ENCODE measurements at regions not wholly inside any gene's neighbourhood (a gene's known extent, or its start where the extent isn't known, plus 50 kb on each side); places are given as distances from the start of the nearest gene placed in this dataset.
A peak's percentile ranks its signal among the peaks of the same experiment; 100 is the strongest.

DNA sequence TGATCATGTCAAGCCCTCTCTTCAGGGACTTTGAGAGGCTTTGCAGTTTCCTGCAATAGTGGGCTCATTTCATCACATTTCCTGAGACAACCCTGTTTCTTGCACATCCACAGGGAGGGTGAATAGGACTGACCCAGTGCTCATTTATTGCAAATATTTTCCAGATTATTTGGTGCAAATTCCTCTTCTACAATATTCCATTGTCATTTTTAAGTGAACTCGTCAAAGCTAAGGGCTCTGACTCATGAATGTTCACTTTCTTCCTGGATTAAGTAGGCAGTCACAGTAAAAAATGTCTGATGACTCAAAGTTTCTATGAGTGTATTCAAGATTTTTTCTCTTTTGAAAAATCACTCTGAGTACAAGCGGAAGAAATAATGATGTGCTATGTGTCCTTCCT, 225.5 kb upstream of the GALNT5 start:
- TF ChIP-seq, protein P1, sequence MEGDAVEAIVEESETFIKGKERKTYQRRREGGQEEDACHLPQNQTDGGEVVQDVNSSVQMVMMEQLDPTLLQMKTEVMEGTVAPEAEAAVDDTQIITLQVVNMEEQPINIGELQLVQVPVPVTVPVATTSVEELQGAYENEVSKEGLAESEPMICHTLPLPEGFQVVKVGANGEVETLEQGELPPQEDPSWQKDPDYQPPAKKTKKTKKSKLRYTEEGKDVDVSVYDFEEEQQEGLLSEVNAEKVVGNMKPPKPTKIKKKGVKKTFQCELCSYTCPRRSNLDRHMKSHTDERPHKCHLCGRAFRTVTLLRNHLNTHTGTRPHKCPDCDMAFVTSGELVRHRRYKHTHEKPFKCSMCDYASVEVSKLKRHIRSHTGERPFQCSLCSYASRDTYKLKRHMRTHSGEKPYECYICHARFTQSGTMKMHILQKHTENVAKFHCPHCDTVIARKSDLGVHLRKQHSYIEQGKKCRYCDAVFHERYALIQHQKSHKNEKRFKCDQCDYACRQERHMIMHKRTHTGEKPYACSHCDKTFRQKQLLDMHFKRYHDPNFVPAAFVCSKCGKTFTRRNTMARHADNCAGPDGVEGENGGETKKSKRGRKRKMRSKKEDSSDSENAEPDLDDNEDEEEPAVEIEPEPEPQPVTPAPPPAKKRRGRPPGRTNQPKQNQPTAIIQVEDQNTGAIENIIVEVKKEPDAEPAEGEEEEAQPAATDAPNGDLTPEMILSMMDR (IDR thresholded peaks at IDR 0.05; ENCODE audit: insufficient read depth, low read depth, low read length), result no peak
- peak; percentile 81 for DNase-seq (ENCODE audit: low read depth)

DNA sequence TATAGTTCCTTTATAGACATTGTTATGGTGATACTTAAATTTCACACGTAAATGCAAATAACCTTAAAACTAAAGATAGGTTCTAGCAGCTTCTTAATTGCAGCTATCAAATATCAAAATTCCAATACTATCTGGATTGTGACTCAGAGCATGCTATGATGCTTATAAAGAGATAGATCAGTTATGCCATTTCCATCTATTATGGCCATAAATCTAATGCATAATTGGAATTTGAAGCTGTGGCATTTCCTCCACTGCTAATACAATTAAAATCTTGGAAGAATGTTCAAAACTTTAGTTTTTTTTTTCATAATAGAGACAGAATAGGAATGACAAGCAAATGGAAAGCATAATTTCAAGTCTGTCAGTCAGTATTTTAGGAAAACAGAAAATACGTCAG, 220.8 kb upstream of the GALNT5 start:
- TF ChIP-seq, protein P1 (IDR thresholded peaks at IDR 0.05; ENCODE audit: insufficient read depth, low read depth, low read length), result no peak
- Histone ChIP-seq H3K36me3 (ENCODE audit: control insufficient read depth, insufficient read depth, low read length) (no peaks in the 10 kb centered on the region), H3K27me3 (ENCODE audit: control insufficient read depth, insufficient read depth, low read length) (no peaks in the 10 kb centered on the region), H3K4me3 (ENCODE audit: low read depth, low read length) (no peak overlapping the region)
- POLR2A ChIA-PET, result no interaction called here
- CTCF ChIA-PET, result interaction anchor here (1.0 kb wide), 1 partner anchor 702 kb away, joined by 3 read pairs; no protein-coding TSS in a partner anchor
- DNase-seq (ENCODE audit: low read depth), result no peak

More for the DNA sequence above, 225.5 kb upstream of the GALNT5 start:
- ChIA-PET CTCF (interaction anchor here (0.8 to 1.0 kb wide), 3 partner anchors 10 to 346 kb away, joined by 3 read pairs; no protein-coding TSS in a partner anchor), POLR2A (interaction anchor here (0.6 kb wide), 1 partner anchor 675 kb away, joined by 21 read pairs; no protein-coding TSS in a partner anchor)
- no peaks in the 10 kb centered on the region for H3K36me3 ChIP-seq (ENCODE audit: control insufficient read depth, insufficient read depth, low read length)
- H3K27me3 ChIP-seq (ENCODE audit: control insufficient read depth, insufficient read depth, low read length), result no peaks in the 10 kb centered on the region
- no peak overlapping the region for H3K4me3 ChIP-seq (ENCODE audit: low read depth, low read length)

DNA sequence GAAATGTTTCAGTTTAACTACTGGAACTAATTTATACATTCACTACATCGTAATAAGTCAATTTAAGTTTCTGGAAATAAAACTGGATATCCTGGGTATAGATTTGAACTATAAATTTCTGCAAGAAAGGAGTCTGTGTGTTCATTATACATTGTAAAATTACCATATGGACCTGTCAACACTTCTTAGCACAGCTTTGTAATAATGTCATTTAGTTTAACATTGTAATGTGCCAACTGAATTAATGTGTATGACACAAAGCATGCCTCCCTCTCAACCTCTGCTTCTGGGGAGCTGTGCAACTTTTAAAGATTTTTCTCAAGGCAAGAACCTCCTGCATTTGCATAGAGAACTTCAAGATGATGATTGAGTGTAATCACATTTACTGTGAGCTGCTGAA, 213.7 kb upstream of the GALNT5 start:
- TF ChIP-seq, protein P1 (IDR thresholded peaks at IDR 0.05; ENCODE audit: insufficient read depth, low read depth, low read length), result no peak
- Histone ChIP-seq H3K36me3 (ENCODE audit: control insufficient read depth, insufficient read depth, low read length) (no peaks in the 10 kb centered on the region), H3K4me3 (ENCODE audit: low read depth, low read length) (no peak overlapping the region), H3K27me3 (ENCODE audit: control insufficient read depth, insufficient read depth, low read length) (no peaks in the 10 kb centered on the region)
- no peak for DNase-seq (ENCODE audit: low read depth)
- CTCF ChIA-PET, result no interaction called here
- POLR2A ChIA-PET, result no interaction called here

DNA sequence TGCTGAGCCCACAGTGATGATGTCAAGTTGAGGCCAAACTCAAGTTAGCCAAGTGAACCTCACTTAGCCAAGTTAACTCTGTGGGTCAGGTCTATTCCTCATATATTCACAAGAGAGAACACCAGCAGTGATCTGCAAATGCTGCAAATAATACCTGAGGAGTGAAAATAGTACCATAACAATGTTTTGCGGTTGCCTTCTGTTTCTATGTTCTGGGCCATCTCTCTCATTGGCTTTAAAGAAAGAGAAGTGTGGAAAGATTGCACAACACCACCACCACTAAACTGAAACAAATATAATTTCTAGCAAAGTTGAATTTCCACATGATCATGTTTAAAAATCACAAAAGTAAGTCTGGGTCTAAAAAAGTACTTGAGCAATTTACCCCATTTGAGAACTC, 211.1 kb upstream of the GALNT5 start:
- Histone ChIP-seq H3K27me3 (ENCODE audit: control insufficient read depth, insufficient read depth, low read length) (no peaks in the 10 kb centered on the region), H3K4me3 (ENCODE audit: low read depth, low read length) (no peak overlapping the region), H3K36me3 (ENCODE audit: control insufficient read depth, insufficient read depth, low read length) (no peaks in the 10 kb centered on the region)
- DNase-seq (ENCODE audit: low read depth), result no peak
- POLR2A ChIA-PET, result no interaction called here
- TF ChIP-seq, protein P1 (IDR thresholded peaks at IDR 0.05; ENCODE audit: insufficient read depth, low read depth, low read length), result no peak
- CTCF ChIA-PET, result no interaction called here

DNA sequence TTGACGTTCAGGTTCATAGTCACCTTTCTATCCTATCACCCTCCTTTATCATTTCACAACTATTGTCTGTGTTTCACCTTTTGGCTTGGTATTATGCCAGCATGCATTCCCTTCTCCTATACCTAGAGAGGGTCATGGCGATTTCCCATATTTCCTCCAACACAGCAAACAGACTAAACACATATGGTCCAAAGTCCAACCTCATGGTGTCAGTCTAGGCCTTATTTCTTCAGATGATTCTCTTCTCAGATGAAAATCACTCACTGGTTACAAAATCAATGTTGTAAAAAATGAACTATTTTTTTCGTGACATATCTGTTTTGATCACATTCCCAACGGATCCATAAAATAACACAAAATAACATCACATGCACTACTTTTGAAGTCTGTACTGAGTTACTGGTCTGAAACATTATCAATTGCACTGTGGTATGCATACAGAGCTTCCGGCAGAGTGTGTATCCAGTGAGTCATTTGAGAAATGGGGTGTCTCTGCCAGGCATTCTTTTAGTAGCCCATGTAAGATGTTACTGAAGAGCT, 204.8 kb upstream of the GALNT5 start:
- CTCF ChIA-PET, result interaction anchor here (1.0 kb wide), 1 partner anchor 11 kb away, joined by 3 read pairs; no protein-coding TSS in a partner anchor

More for the DNA sequence above, 204.8 kb upstream of the GALNT5 start:
- Histone ChIP-seq H3K4me3 (ENCODE audit: low read depth, low read length) (no peak overlapping the region), H3K27me3 (ENCODE audit: control insufficient read depth, insufficient read depth, low read length) (no peaks in the 10 kb centered on the region), H3K36me3 (ENCODE audit: control insufficient read depth, insufficient read depth, low read length) (no peaks in the 10 kb centered on the region)
- POLR2A ChIA-PET, result no interaction called here
- TF ChIP-seq, protein P1 (IDR thresholded peaks at IDR 0.05; ENCODE audit: insufficient read depth, low read depth, low read length), result no peak
- DNase-seq (ENCODE audit: low read depth), result no peak

Data from BJ (cell line).